ENCODE measurements at regions not wholly inside any gene's neighbourhood (a gene's known extent, or its start where the extent isn't known, plus 50 kb on each side); places are given as distances from the start of the nearest gene placed in this dataset.
A peak's percentile ranks its signal among the peaks of the same experiment; 100 is the strongest.

- DNase-seq = no peak
Measured at GRCh38 chr9:14466429-14466818, 152.5 kb upstream of the NFIB start.

- DNase-seq = no peak
Measured at GRCh38 chr9:14462950-14463349, 149.0 kb upstream of the NFIB start.

DNA sequence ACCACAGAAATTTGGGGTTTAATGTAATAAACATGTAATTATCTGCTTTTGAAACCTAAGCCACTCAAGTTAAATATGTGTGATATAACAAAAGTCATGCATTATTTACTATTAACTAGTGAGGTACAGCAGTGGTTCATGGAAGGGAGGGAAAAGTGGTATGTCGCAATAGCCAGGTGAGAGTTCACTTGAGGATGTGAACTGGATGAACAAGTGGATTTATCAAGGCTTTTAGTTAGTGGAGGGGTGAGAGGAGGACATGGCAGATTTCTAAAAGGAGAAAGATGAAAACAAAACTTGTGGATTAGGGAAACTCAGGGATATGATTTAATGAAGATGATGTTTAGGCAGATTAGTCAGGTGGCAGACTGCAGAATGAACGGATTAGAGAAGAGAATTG lies 141.3 kb upstream of the NFIB start:
- DNase-seq = no peak

DNA sequence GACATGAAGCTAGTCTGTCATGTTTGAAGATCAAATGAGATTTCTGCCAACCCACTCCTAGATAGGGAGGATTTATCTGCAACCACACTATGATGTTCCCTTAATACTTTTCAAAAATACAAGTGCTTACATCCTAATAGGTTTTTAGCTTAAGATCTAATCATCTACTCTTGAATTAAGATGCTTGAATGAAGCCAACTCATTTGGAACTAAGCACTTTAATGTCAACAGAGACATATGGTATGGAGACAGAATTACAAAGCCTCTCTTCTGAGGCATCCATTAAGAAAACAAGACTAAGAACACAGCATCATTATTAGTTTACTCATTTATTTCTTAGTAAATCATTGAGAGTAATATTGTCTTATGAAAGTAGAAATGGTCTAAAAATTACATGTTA lies 139.3 kb upstream of the NFIB start:
- no peak for DNase-seq

GRCh38 chr9:14452539-14452938 lies 138.6 kb upstream of the NFIB start:
- DNase-seq = peak; percentile 60

DNA sequence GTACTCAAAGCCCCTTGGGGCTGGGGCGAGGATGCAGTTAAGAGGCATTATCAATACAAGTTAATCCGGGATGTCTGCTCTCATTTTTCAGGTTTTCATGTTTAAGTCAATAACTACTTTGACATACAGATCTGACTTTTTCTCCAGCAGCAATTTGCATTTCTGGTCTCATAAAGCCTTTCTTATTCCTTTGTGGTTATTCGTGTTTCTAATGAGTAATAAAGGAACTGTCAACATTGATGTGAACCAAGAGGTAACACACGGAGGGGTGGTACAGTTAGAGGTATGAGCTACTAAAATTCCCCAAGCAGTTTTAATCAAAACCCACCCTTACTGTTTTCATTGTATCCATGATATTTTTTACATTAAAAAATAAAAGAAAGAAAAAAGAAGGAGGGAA lies 138.0 kb upstream of the NFIB start:
- DNase-seq = no peak

GRCh38 chr9:14447103-14447502 lies 133.2 kb upstream of the NFIB start:
- no peak for DNase-seq

DNA sequence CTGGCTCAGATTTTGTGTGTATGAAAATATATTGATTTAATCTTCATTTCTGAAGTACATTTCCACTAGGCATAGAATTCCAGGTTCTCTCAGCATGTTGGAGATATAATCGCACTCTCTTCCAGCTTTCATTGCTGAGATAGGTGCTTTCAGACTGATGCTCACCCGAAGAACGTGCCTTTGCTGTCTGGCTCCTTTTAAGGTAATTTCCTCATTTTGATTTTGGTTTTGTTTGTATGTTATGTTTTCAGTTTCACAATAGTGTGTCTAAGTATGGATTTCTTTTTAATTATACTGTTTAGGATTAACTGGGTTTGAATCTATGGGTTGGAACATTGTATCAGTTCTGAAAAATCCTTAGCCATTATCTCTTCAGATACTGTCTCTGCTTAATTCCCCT lies 132.0 kb upstream of the NFIB start:
- DNase-seq = no peak

- DNase-seq = no peak
Measured at GRCh38 chr9:14442956-14443355, 129.0 kb upstream of the NFIB start.

DNA sequence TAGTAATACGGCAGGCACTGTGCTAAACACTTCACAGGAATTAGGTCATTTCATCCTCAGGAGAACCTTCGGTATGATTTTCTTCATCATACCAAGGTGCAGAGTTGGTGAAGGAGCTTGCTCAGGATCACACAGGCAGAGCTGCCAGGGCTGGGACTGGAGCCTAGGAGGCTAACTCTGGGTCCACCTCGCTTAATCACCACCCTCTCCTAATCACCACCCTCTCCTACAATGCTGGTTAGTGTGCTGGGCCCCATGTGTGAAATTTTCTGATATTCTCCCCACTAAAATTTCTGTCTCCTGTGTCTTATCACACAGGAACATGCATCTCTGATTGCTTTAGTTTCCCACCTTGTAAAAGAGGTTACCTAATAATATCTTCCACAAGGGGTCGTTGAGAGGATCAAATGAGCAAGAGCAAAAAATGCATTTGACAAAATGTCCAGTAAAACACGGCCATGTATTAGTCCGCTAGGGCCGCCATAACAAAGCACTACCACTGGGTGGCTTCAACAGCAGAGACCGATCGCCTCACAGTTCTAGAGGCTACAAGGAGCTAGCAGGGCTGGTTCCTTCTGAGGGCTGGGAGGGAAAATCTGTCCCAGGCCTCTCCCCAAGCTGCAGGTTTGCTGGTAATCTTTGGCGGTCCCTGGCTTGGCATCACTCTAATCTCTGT lies 128.2 kb upstream of the NFIB start:
- DNase-seq = no peak

DNA sequence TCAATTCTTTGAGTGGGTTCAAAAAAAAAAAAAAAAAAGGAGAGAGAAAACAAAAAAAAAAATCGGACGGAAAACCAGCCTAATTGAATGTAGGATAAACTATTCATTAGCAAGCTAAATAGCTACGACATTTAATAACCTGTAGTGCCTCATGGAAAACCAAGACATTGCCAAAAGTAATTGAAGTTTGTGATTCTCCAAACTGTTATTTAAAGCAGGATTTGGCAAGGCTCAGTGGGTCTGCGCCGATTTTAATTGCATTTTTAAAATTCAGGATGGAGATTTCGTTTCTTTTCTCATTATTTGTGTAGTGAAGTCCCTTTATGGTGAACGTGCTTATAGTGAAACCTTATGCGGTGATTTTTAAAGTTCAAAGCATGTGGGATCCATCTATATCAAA lies 127.2 kb upstream of the NFIB start:
- no peak for DNase-seq

GRCh38 chr9:14440062-14440461 lies 126.1 kb upstream of the NFIB start:
- no peak for DNase-seq

DNA sequence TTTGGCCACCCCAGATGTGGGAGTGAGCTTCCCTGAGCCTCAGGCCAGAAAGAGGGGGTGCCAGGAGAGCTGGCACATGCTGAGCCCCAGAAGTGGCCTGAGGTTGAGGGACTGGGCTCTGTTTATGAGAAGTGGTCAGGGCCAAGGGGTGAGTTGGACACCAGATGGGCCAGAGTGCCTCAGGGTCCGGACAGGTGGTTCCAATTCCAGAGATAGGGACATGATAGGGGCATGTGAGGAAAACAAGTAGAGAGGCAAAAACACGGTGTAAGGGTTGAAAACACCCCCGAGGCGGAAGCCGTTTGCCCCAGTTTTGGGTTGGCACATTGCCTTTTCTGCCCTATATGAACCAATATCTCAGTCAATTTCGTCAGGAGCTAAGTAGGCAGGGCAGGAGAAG lies 125.6 kb upstream of the NFIB start:
- DNase-seq = no peak

DNA sequence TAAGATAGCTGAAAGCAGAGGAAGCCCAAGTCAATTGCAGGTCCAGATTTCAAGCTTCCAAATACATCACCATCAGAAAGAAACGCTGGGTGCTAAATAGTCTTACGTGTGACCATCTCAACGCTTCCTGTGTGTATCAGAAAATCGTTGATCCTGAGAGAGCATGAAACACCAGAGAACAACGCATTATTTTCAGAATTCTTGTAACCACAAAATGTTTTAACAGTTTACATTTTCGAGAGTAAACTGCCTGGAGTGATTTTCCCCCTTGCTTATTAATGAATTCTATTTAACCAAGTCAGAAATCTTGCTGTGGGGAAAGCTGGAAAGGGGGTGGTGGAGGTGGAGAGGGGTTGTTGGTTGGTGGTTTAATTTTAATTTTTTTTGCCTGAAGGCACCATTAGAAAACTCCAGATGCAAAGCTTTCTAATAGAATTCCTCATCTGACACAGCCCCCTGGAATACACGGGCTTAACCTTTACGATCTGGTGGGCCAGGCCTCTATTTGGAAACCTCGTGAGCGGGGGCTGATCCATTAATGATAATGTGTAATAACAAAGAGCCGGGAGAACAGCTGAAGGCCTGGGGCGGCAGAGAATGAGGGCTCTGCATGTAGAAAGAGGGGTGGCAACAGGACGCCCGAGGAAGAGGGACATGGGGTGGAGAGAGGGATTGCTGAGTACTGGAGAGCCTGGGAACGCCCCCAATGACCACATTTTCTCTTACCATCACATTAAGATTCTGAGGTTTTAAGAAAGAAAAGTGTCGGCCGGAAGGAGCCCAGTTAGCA lies 124.5 kb upstream of the NFIB start:
- DNase-seq = no peak

DNA sequence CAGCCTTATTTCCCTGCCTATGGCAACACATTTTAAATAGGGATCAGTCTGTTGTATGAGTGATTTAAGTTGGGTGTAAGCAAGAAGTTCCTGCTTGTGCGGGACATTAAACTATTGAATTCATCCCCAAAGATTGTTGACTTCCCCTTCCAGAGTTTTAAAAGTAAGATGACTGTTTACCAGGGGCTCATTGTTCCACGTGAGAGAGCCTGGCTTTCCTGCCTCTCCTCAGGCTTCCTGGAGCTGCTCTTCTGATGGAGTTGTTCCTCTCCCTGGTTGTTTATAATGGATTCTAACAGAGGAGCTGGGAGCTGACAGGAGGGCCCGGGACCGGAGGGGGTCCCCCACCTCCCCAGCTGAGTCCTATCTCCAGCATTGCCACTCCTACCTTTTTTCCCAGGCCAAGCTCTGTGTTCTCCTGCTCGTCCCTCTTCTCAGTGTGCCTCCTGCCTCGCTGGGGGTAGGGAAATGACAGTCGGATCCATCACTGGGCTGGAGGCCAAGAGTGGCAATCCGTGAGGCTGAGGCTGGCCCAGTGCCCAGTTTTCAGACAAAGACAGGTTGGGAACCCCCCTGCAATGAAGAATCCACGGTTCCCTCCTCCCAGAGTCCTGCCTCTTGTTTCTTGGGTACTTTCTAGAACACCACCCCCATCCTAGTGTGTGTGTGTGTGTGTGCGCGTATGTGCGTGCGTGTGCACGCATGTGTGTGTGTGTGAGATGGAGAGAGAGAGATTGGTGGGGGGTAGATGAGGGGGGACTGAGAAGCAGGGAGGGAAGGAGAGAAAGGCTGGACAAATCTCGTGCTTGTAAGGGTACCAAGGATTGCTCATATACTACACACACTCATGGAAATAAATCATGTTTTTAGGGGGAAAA lies 123.7 kb upstream of the NFIB start:
- DNase-seq = peak; percentile 87

DNA sequence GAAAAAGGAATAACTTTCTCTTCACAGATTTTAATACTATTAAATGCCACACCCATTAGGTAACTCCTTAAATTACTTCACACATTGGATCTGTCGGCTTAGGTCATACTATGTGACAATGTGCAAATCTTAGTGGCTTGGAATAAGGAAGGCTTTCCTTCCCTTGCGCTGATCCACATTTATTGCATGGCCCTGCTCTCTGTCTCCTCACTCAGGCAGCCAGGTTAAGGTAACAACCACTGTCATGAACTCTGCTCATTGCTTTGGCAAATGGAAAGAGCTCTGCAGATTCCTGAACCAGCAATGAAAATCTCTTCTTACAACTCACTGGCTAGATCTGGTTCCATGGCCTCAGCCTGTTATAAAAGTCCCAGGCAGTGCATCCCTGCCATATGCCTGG lies 121.9 kb upstream of the NFIB start:
- DNase-seq = no peak

- DNase-seq = no peak
Measured at GRCh38 chr9:14434971-14435718, 121.2 kb upstream of the NFIB start.

DNA sequence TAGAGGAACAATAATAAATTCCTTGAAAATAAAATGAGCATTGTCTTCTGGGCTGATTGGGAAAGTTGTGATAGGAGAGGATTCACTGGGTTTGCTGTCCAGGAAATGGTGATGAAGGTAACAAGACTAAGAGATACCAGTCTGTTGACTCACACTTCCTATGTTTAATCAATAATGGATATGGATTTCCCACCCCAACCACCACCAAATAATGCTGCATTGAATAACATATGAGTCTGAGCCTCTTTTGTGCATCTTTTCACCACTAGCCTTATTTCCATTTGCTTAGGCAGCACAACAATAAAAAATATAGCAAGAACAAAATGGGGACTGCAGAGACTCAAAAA lies 120.2 kb upstream of the NFIB start:
- DNase-seq = no peak

DNA sequence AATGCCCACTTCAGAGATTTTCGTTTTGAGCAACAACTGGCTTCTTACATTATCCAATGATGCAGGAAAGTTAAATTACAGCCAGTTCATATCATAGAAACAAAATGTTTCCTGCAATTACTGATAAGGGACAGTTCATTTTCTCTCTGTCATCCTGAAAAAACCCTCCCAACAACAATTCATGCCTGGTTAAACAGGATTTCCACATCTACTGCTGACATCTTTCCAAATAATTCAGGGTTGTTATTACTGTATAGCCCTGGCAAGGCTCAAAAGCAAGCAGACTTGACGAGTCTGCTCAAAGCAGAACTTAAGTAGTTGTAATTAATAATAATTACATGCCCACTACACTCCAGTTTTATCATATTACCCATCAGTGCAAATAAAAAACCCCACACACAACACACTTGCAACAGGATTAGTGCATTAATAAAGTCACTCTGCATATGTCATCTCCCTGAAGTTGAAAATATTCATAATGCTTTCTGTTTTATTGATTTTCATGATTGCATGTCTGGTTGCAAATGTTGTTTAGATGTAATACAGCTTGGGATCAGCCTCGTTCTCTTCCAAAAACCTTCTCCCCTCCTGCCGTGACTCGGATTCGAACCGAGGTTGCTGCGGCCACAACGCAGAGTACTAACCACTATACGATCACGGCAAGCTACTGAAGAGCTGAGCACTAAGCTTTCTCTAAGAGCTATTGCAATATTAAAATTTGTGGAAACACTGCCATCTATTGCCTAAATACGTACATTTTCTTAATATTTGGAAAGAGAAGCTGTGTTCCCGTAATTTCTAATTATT lies 119.6 kb upstream of the NFIB start:
- DNase-seq = no peak

DNA sequence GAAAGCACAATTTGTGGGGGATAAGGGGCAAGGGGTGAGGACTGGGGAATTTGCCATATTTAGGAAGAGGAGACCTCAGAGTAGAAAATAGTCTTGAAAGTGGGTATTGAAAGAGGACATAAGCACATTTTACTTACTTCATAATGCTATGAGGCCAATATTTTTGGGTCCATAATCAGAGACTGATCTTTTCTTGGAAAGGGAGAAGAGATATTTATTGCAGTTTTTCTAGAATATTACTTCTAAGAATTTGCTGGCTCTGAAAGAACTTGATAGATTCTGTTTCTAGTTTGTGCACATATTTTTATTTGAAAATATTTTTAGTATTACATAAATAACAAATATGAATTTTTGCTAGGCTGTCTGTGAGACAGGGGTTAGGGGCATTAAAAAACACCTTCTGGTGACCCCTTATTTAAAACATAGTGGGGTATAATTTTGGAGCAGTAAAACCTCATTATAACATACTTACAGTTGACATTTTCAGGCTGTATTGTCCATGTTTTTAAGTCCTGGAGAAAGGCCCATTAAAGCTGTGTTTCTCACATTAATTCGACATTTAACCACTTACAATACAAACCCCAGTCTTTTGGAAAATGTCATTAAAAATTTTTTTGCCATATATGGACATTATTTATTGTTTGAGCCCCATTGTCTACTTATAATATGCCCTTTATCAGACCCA lies 118.9 kb upstream of the NFIB start:
- no peak for DNase-seq

GRCh38 chr9:14428781-14429230 lies 114.9 kb upstream of the NFIB start:
- peak; percentile 83 for DNase-seq

DNA sequence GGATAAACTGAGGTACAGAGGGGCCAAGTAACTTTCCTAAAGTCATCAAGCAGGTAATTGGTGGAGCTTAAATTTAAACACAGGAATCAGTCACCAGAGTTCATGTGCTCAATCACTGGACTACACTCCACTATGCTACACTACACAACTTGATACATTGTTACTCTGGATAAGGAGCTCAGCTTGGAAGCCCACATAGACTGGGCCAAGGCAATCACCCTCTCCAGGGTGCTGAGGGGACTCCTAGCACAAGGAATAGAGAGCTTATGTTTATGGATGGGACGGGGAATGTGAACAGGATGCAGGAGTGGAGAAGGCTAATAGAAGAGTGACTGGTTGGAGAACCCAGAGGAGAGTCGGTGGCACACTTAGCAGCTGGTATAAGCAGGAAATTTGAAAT lies 113.5 kb upstream of the NFIB start:
- no peak for DNase-seq
